HEK293 (cell line): ENCODE measurements at regions not wholly inside any gene's neighbourhood (a gene's known extent, or its start where the extent isn't known, plus 50 kb on each side); places are given as distances from the start of the nearest gene placed in this dataset.
A peak's percentile ranks its signal among the peaks of the same experiment; 100 is the strongest.

Source experiments
- CTCF ChIA-PET: fragments of 350-600 bp; formaldehyde crosslinking; extraction: SDS; loops from one replicate; lab custom pipeline; 2021; ENCODE audit warnings: antibody characterized with exemption; lab: Yijun Ruan, JAX
- POLR2A ChIA-PET: fragments of 300-600 bp; formaldehyde crosslinking; extraction: SDS; loops from one replicate; lab custom pipeline; 2020; ENCODE audit warnings: antibody characterized with exemption, inconsistent platforms; lab: Yijun Ruan, JAX
- H3K27ac ChIP-seq: fragments of 200-500 bp; sonication (Bioruptor generic); 2 replicates; pipeline ENCODE4 v1.5.1; 2014; ENCODE audit warnings: low read depth, low read length, control low read depth, inconsistent platforms; ENCODE audit errors: extremely low read depth
- H3K36me3 ChIP-seq, 2 experiments: fragments of 200-500 bp in 1 of 2; sonication (Bioruptor generic) in 1 of 2; 1 replicate in 1 of 2; 2 replicates in 1 of 2; pipeline ENCODE4 v1.5.1; 2014 to 2017; ENCODE audit warnings: inconsistent platforms in 2 of 2, low read length in 2 of 2; ENCODE audit not compliant: control insufficient read depth in 2 of 2, insufficient read depth in 1 of 2
- H3K4me1 ChIP-seq: fragments of 200-500 bp; sonication (Bioruptor generic); 2 replicates; pipeline ENCODE4 v1.5.1; 2014; ENCODE audit warnings: mild to moderate bottlenecking, low read length, inconsistent platforms; ENCODE audit not compliant: control insufficient read depth, insufficient read depth
- H3K4me3 ChIP-seq: 2 replicates; pipeline ENCODE4 v1.5.1; 2011; ENCODE audit warnings: low read depth, mild to moderate bottlenecking, control low read depth, low read length, moderate library complexity
- H3K9me3 ChIP-seq: fragments of 200-500 bp; sonication (Bioruptor generic); 2 replicates; pipeline ENCODE4 v1.5.1; 2014; ENCODE audit warnings: low read depth, low read length, inconsistent platforms; ENCODE audit not compliant: control insufficient read depth, insufficient read depth
- BCL11A ChIP-seq: fragments of 450-650 bp; formaldehyde crosslinking; IDR thresholded peaks from 2 replicates; pipeline ENCODE4 v1.5.1; 2016; ENCODE audit warnings: low read depth, missing biosample characterization, missing genetic modification characterization
- GFI1B ChIP-seq: fragments of 450-650 bp; formaldehyde crosslinking; IDR thresholded peaks from 2 replicates; pipeline ENCODE4 v1.5.1; 2016; ENCODE audit warnings: missing biosample characterization, missing genetic modification characterization
- MZF1 ChIP-seq: fragments of 450-650 bp; formaldehyde crosslinking; IDR thresholded peaks from 2 replicates; pipeline ENCODE4 v1.5.1; 2017; ENCODE audit warnings: missing biosample characterization, missing genetic modification characterization, borderline replicate concordance
- PRDM10 ChIP-seq: fragments of 450-650 bp; formaldehyde crosslinking; IDR thresholded peaks from 2 replicates; pipeline ENCODE4 v1.5.1; 2016; ENCODE audit warnings: missing biosample characterization, missing genetic modification characterization
- SETDB1 ChIP-seq: IDR thresholded peaks from one replicate; pipeline ENCODE4 v1.6.1; 2017; ENCODE audit warnings: mild to moderate bottlenecking, low read length, moderate library complexity, mixed read lengths; ENCODE audit not compliant: insufficient read length
- SP3 ChIP-seq: fragments of 450-650 bp; formaldehyde crosslinking; IDR thresholded peaks from 2 replicates; pipeline ENCODE4 v1.5.1; 2016; ENCODE audit warnings: missing biosample characterization, missing genetic modification characterization
- SP7 ChIP-seq: fragments of 450-650 bp; formaldehyde crosslinking; IDR thresholded peaks from 2 replicates; pipeline ENCODE4 v1.5.1; 2016; ENCODE audit warnings: missing biosample characterization, missing genetic modification characterization
- WT1 ChIP-seq: fragments of 450-650 bp; formaldehyde crosslinking; IDR thresholded peaks from 2 replicates; pipeline ENCODE4 v1.5.1; 2016; ENCODE audit warnings: missing biosample characterization, missing genetic modification characterization
- ZBTB26 ChIP-seq: fragments of 450-650 bp; formaldehyde crosslinking; optimal IDR thresholded peaks from 2 replicates; pipeline ENCODE3; 2016; ENCODE audit warnings: missing biosample characterization, mild to moderate bottlenecking, missing genetic modification characterization
- ZNF132 ChIP-seq: fragments of 450-650 bp; formaldehyde crosslinking; IDR thresholded peaks from 2 replicates; pipeline ENCODE4 v1.5.1; 2017; ENCODE audit warnings: missing biosample characterization, missing genetic modification characterization, borderline replicate concordance
- ZNF19 ChIP-seq: fragments of 450-650 bp; formaldehyde crosslinking; IDR thresholded peaks from 2 replicates; pipeline ENCODE4; 2016; ENCODE audit warnings: missing biosample characterization, missing genetic modification characterization, low read depth
- ZNF211 ChIP-seq: fragments of 450-650 bp; formaldehyde crosslinking; IDR thresholded peaks from 2 replicates; pipeline ENCODE4 v1.5.1; 2016; ENCODE audit warnings: low read depth, missing biosample characterization, missing genetic modification characterization
- ZNF223 ChIP-seq: fragments of 450-650 bp; formaldehyde crosslinking; IDR thresholded peaks from 2 replicates; pipeline ENCODE4 v1.5.1; 2016; ENCODE audit warnings: missing biosample characterization, missing genetic modification characterization
- ZNF266 ChIP-seq: fragments of 450-650 bp; formaldehyde crosslinking; IDR thresholded peaks from 2 replicates; pipeline ENCODE4 v1.5.1; 2016; ENCODE audit warnings: missing biosample characterization, missing genetic modification characterization, low read depth
- ZNF362 ChIP-seq: fragments of 450-650 bp; formaldehyde crosslinking; IDR thresholded peaks from 2 replicates; pipeline ENCODE4 v1.5.1; 2016; ENCODE audit warnings: missing biosample characterization, missing genetic modification characterization
- ZNF394 ChIP-seq: fragments of 450-650 bp; formaldehyde crosslinking; IDR thresholded peaks from 2 replicates; pipeline ENCODE4 v1.5.1; 2016; ENCODE audit warnings: missing biosample characterization, missing genetic modification characterization, mild to moderate bottlenecking, moderate library complexity, borderline replicate concordance
- ZNF544 ChIP-seq: fragments of 450-650 bp; formaldehyde crosslinking; IDR thresholded peaks from 2 replicates; pipeline ENCODE4 v1.5.0; 2017; ENCODE audit warnings: missing biosample characterization, missing genetic modification characterization
- ZNF549 ChIP-seq: fragments of 450-650 bp; IDR thresholded peaks from 2 replicates; pipeline ENCODE4 v1.5.1; 2018; ENCODE audit warnings: missing biosample characterization, missing genetic modification characterization, mild to moderate bottlenecking, inconsistent platforms, moderate library complexity
- ZNF596 ChIP-seq: fragments of 450-650 bp; IDR thresholded peaks from 2 replicates; pipeline ENCODE4 v1.5.0; 2018; ENCODE audit warnings: missing biosample characterization, mild to moderate bottlenecking, missing genetic modification characterization, moderate library complexity
- ZXDB ChIP-seq: fragments of 450-650 bp; formaldehyde crosslinking; IDR thresholded peaks from 2 replicates; pipeline ENCODE4 v1.5.1; 2016; ENCODE audit warnings: missing biosample characterization, missing genetic modification characterization

GRCh38 chr1:14160781-14161180 is 437.7 kb upstream of the KAZN start (continued):
- TF ChIP-seq PRDM10 (tag by site-specific recombination): no peak
- no peak for TF ChIP-seq GFI1B

GRCh38 chr1:14163246-14163645 is 435.2 kb upstream of the KAZN start:
- Histone ChIP-seq H3K36me3 (no peaks in the 10 kb centered on the region), H3K9me3 (no peaks in the 10 kb centered on the region), H3K27ac (no peak overlapping the region), H3K4me1 (no peaks in the 10 kb centered on the region), H3K4me3 (no peak overlapping the region)
- ChIA-PET CTCF (no interaction called here), POLR2A (no interaction called here)
- TF ChIP-seq ZNF132 (tag by site-specific recombination) (no peak), SETDB1 (peak; percentile 47)

GRCh38 chr1:14165371-14165801 is 433.1 kb upstream of the KAZN start:
- Histone ChIP-seq H3K9me3 (no peaks in the 10 kb centered on the region), H3K4me3 (no peak overlapping the region), H3K36me3 (no peaks in the 10 kb centered on the region), H3K4me1 (no peaks in the 10 kb centered on the region), H3K27ac (no peak overlapping the region)
- TF ChIP-seq ZBTB26 (tag by site-specific recombination) (no peak), SP3 (tag by site-specific recombination) (no peak), ZNF549 (tag by site-specific recombination) (no peak), ZNF362 (no peak), ZNF211 (tag by site-specific recombination) (no peak), ZNF19 (tag by site-specific recombination) (no peak), ZNF266 (no peak), BCL11A (no peak), ZNF544 (no peak), ZNF596 (tag by site-specific recombination) (no peak), WT1 (tag by site-specific recombination) (no peak), ZNF394 (tag by site-specific recombination) (no peak), ZXDB (tag by site-specific recombination) (no peak), SP7 (tag by site-specific recombination) (no peak), ZNF223 (tag by site-specific recombination) (no peak), MZF1 (tag by site-specific recombination) (no peak)
- ChIA-PET CTCF (no interaction called here), POLR2A (no interaction called here)
